ENCODE measurements at regions not wholly inside any gene's neighbourhood (a gene's known extent, or its start where the extent isn't known, plus 50 kb on each side); places are given as distances from the start of the nearest gene placed in this dataset.

- no peak for DNase-seq
Measured at GRCh38 chr1:90650401-90650800, 66.7 kb downstream of the BARHL2 start.

- no peak for DNase-seq
Measured at GRCh38 chr1:90640325-90640724, 76.8 kb downstream of the BARHL2 start.

DNA sequence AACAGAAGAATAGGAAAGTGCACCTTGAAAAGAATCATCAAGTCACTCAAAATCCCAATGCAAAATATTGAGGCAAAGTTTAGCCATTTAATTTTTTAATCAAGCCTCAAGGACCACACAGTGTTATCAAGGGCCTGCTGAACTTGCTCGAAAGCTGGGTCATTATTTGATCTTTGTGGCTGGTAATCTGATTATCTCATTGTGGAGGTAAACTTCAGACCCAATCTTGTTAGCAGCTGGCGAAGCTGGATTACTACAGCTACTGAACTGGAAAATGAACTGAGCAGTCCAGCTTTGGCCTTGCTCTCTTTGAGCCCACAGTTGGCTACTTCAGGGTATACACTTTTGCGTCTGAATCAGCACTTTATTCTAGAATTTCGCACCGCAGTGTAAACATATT, 94.4 kb downstream of the BARHL2 start:
- no peak for DNase-seq

DNA sequence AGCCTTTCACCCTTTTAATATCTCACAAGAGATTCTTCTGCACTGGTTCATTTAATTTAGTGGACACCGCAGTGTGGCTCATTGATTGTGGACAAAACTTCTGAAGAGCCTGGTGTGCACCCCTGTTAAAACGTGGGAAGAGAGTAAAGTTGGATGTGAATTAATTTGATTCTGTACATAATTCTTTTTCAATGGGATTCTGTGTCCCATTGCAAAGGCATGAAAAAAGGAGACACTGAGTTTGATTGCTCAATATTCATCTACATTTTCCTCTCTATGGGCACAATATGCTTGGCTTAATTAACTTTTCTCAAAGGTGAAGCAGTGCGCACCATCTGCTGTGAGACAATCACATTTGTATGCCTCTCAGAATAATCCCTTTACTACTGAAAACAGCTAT, 95.1 kb downstream of the BARHL2 start:
- no peak for DNase-seq

DNA sequence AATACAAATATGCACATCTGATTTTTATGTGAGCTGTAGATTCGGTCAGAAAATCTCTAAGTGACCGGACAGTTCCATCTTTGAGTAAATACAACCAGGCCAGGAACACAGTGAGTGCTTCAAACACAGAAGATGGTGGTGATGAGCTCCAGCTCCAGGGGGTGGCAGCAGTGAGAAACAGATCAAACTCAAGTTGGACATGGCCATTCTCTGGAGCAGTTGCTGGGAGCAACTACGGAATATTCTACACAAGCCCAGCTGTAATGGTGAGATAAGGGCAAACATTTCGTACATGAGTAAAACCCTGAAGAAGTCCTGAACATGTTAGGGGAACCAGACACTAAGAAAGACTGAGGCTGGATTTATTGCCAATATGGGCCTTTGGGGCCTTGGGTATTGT, 100.7 kb downstream of the BARHL2 start:
- peak; percentile 4 for DNase-seq

DNA sequence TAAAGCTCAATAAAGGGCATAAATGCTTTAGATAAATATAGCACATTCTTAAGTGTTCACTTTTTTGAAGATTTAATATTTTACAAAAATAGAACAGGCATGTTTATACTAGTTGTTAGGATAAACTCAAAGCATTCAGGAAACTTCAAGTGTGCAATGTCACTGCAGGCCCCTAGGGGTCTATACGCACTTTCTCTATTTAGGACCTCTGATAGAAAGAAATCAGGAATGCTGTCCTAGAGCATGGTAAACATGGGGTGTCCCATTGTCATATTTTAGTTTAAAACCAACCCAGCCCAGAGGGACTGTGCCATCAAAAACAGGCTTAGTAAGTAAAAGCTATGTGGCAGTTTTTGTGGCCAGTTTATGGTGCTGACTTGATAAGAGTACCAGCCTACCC, 102.2 kb downstream of the BARHL2 start:
- DNase-seq: no peak

DNA sequence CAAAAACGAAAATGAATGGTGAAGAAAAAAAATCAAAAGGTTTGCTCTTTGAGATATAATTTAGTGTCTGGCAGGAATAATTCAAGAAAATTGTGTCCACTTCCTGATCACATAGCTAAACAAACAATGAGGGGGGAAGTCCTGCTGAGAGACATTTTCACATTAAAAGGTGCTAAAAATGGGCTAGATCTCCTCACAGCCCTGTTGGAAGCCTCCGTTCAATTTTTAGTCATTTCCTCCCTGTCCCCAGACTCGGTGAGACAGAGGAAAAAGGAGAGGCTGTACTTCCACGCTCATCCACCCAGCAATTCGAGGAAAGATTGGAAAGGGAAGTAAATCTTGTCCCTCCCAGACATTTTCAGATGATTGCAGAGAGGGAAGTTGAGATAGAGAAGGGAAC, 103.7 kb downstream of the BARHL2 start:
- DNase-seq: no peak

DNA sequence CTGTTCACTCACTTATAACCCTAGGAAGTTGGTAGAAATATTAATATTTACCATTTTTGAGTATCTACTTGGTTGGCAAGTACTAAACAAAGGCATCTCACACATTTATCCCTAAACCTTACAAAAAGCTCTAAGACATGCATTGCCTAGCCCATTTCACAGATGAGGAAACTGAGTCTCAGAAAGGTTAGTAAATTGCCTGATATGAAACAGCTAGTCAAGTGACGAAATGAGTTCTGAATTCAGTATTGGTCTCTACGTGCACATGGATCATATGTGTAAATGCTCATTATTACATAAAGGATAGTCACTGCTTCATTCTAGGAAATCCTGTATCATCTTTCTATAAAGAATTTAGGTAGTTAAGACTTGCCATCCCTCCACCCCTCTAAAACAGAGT, 105.1 kb downstream of the BARHL2 start:
- no peak for DNase-seq

GRCh38 chr1:90607736-90608135, 109.4 kb downstream of the BARHL2 start:
- no peak for DNase-seq

GRCh38 chr1:90605070-90605469, 112.0 kb downstream of the BARHL2 start:
- no peak for DNase-seq

GRCh38 chr1:90593312-90593711, 123.8 kb downstream of the BARHL2 start:
- DNase-seq: no peak

- DNase-seq: no peak
Measured at GRCh38 chr1:90591970-90592356, 125.1 kb downstream of the BARHL2 start.

GRCh38 chr1:90591355-90591969, 125.6 kb downstream of the BARHL2 start:
- DNase-seq: no peak

DNA sequence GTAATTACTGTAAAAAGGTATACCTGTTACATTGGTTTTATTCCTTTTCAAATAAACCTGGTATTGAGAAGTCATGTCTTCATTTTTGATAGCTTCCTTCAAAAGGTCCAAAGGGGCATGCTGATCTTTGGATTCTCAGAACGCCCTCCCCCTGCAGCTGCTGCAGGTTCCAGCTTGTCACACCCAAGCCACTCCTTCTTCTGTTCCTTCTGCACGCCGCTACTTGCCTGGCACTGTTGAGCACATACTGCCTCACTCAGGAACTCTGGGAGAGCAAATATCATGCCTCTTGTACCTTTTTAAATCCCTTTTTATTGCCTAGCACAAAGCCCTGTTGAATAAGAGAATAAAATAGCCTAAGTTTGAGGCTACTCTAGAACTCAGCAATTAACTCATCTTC, 136.9 kb downstream of the BARHL2 start:
- DNase-seq: no peak

DNA sequence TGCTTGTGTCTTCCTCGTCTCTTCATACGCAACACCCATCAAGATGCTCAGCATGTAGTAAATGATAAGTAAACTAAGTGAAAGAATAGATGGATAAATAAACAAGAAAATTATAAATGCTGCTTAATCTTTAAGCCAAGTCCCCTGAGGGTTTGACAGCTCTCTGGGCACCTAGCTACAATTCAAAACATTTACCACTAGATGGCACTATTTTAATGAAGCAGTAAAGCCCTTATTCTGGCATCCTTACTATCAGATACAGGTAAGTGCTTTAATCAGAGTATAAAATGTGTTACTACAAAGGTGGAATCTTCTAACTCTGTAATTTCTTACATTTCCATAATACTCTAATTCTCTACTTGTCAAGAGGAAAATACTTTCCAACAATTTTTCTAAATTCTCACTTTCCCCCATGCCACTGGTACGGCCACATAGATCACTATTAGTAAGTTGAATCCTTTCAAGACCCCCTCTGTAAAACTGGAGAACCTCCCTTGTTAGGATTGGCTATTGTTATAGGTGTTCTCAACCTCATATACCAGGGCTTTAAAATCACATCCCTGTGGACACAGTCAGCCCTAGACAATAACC, 137.8 kb downstream of the BARHL2 start:
- peak; percentile 45 for DNase-seq

DNA sequence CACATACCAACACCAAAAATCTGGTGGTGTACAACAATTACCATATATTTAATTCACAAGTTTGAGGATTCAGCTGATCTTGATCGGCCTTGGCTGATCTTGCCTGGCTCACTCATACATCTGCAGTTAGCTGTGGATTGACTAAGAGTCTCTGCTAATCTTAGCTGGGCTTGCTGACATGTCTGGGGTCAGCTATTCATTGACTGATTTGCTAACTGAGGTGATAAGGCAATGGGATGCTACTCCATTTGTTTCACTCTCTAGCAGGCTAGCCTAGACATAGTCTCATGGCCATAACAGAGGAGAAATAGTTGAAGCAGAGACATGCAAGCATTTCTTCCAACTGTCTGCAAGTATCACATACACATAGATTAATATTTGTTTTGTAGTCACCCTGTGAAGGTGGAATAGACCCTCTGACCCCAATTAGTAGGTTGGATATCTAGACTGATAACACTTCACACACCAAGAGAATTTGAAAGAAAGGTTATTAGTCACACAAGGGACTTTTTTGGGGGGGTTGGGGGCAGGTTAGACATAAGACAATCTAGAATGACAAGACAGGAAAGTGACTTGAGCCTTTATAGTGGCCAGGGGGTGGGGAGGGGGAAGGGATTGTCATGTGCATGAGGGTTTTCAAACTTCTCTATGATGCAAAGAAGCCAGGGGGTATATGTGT, 142.3 kb downstream of the BARHL2 start:
- no peak for DNase-seq

DNA sequence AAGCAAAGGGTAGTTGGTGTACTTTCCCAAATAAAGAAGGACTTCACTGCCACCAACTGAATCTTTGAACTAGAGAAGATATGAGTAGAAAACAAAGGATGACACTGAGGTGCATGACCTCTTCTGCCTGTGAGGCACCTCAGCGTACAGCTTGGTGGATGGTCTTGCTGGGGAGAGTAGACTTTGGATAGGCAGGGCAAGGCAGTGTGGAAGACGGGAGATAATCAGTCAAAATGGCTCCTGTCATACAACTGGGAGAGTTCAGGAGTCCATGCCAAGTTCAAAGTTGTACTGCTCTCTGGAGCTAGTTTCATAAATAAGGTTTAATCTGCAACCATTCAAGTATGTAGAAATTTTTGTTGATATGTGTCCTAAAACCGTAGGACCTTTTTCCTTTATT, 143.4 kb downstream of the BARHL2 start:
- DNase-seq: no peak

- no peak for DNase-seq
Measured at GRCh38 chr1:90572446-90572845, 144.7 kb downstream of the BARHL2 start.

DNA sequence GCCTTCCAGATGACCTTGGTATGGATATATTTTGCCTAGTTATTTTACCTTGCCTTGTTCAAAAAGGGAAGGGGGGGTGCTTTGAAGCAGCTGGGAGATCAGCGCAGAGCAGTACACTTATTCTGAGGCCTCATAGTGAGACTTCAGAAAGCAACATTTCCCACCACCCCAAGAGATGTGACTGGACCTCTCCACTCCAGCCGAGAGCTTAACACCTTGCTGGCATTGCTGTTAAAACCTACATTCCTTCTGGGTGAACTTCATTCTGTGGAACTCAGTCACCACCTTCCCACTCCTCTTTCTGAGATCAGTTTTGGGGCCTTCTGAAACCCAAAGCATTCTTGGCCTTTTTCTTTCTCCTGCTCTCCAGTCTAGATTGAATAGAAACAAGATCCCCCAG, 148.7 kb downstream of the BARHL2 start:
- DNase-seq: no peak

GRCh38 chr1:90564164-90564563, 152.9 kb downstream of the BARHL2 start:
- DNase-seq: no peak

- no peak for DNase-seq
Measured at GRCh38 chr1:90562892-90563291, 154.2 kb downstream of the BARHL2 start.

DNA sequence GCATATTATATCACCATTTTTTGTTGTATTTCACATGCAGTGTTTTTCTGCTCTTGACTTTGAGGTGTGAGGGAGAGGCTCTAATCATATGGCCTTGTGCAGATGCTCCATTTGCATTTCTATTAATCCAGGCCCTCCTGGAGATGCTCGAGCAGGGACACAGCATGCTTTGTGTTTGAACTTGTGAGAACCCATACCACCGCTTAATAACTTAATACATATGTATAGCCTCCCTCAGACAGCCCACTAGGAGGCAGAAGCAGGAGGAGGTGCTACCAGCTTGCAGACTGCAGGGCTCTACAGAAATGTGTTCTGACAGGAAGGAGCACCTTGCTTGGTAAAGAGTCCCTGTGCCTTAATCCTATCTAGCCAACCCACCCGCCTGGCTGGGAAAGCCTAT, 155.2 kb downstream of the BARHL2 start:
- DNase-seq: no peak

DNA sequence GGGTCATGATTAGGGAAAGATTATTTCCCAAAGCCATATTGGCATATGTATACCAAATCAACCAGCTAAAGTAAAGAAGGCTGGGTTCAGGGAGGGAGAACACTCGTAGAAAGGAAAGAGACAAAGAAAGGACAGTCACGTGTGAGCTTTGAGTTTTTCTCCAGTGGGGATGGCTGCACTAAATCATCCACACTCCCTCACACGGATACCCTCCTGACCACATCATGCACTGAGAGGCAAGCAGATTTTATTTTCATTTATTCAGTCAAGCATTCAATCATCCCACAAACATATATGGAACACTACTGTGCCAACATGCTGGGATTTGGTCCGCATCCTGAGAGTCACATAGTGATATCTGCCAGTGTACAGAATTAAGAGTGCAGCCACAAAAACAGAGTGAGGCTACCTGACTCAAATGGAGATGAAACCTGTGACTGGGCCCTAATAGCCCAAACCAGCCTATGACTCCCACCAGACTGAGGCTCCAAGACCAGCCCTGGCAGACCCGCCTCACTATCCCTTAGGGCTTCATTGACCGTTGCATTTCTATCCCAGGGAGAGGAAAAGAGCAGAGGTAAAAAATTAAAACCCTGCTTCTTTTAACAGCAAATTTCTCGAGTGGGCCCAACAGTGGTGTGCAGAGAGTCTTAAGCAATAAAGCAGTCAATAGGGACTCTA, 155.9 kb downstream of the BARHL2 start:
- DNase-seq: no peak

- DNase-seq: no peak
Measured at GRCh38 chr1:90558754-90559378, 158.2 kb downstream of the BARHL2 start.
